Heart right ventricle (tissue), 16 donors: ENCODE measurements at regions not wholly inside any gene's neighbourhood (a gene's known extent, or its start where the extent isn't known, plus 50 kb on each side); places are given as distances from the start of the nearest gene placed in this dataset.

Source experiments
- ATAC-seq, 8 donors: fragments of 200-7000 bp; cut with Tn5 transposase; one replicate each; pipeline ENCODE4 v1.9.1; 2020; ENCODE audit warnings: mild to moderate bottlenecking in 8 of 8, moderate library complexity in 8 of 8, moderate number of reproducible peaks in 1 of 8
- DNase-seq, 2 donors: peaks; one replicate each; pipeline ENCODE4 v3.0.0-alpha.2; 2020
- H3K27ac ChIP-seq, 10 donors: fragments of 200-600 bp; sonication (generic) in 2 of 10; one replicate each; pipeline versions ENCODE4 v1.5.0 to v1.8.0; 2020 to 2022; ENCODE audit warnings: mild to moderate bottlenecking in 3 of 10
- H3K27me3 ChIP-seq, 7 donors: fragments of 200-600 bp; one replicate each; pipeline ENCODE4 v1.8.0; 2021 to 2022; ENCODE audit warnings: mild to moderate bottlenecking in 2 of 7
- H3K36me3 ChIP-seq, 9 donors: fragments of 200-600 bp; sonication (generic) in 1 of 9; one replicate each; pipeline versions ENCODE4 v1.5.0 to v1.8.0; 2020 to 2022; ENCODE audit warnings: mild to moderate bottlenecking in 2 of 9
- H3K4me1 ChIP-seq, 9 donors: fragments of 200-600 bp; sonication (generic) in 1 of 9; one replicate each; pipeline versions ENCODE4 v1.5.0 to v1.8.0; 2020 to 2022; ENCODE audit warnings: mild to moderate bottlenecking in 4 of 9
- H3K4me3 ChIP-seq, 10 donors: fragments of 200-600 bp; sonication (generic) in 2 of 10; one replicate each; pipeline versions ENCODE4 v1.5.0 to v1.8.0; 2020 to 2022; ENCODE audit warnings: mild to moderate bottlenecking in 7 of 10, moderate library complexity in 2 of 10
- H3K9me3 ChIP-seq, 11 donors: fragments of 200-600 bp in 10 of 11; sonication (generic) in 2 of 11; one replicate each; pipeline versions ENCODE4 v1.5.0 to v1.8.0; 2013 to 2022; ENCODE audit warnings: mild to moderate bottlenecking in 2 of 11, control low read depth in 1 of 11, moderate library complexity in 1 of 11
- WGBS, 2 donors: extraction: QIAGEN DNeasy Blood & Tissue Kit; methylation state at CpG; one replicate each; pipeline ENCODE4 v1.1.7; 2013; ENCODE audit warnings: inconsistent platforms in 1 of 2; 5-methylcytosine and 5-hydroxymethylcytosine counted together
- intact Hi-C, 10 donors: fragments of 100-400 bp; cut with DNase I; formaldehyde crosslinking; loops; one replicate each; pipeline versions ENCODE4 v1.11.1 to v1.14.2; 2022
- TF ChIP-seq, protein P1 (sequence below), 9 donors: fragments of 200-600 bp; sonication (generic) in 2 of 9; IDR thresholded peaks; one replicate each; pipeline versions ENCODE4 v1.5.0 to v1.8.0; 2021 to 2022; ENCODE audit warnings: antibody characterized with exemption in 9 of 9, mild to moderate bottlenecking in 5 of 9, moderate library complexity in 1 of 9
- donor health status: Arrhythmogenic right ventricular cardiomyopathy.
- donor health status: ischemic (EF 13 %, LVEDD 7.1; RV severe dilation, severe dysfunction).
- donor health status: healthy with polysubstance abuse.
- donor health status: DM: no; HTN: yes; CAD: no.
- donor health status: DM: no; HTN: no; CAD: no.
- donor health status: ischemic (EF 25% LVEDD 6.9; RV normal size, moderate dysfunction).
- donor health status: ischemic (EF 25% LVEDD 5.7; RV mildly dilated, moderate dysfunction).
- donor health status: healthy.
- donor health status: DM: yes; HTN: yes; CAD: no.
- donor health status: Ischemic cardiomyopathy.
- donor health status: ischemic (EF 35%, LVEDD 5.7; RV mildly dilated, moderate dysfunction).
- donor health status: nonischemic (EF 11% LVEDD 7.7; RV severe dilation, severe dysfunction).
- donor health status: DM: yes; HTN: yes; CAD: no.
- donor health status: PGD.
- donor health status: ischemic (EF 29% LVEDD 5.4; RV normal size, mild dysfunction).
- donor health status: nonischemic (EF 23%, LVEDD 6.1; RV moderate dilation, normal function).

DNA sequence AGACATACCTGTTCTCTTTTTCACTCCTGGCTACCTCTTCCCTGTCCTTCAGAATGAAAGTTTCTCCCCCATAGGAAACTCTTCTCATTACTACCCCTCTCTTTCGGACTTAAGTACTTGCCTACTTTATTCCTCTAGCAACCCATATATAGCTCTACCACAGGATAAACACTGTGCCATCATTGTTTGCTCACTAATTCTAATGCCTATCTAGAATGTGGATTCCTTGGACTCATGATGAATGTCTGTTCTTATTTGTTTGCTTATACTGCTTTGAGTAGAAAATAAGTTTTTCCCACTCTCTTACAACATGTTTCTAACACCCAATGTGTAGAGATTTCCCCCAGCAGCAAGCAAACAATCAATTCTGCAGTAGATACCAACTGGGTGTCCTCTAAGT, 1094.9 kb downstream of the SLC6A15 start:
- no peaks in the 10 kb centered on the region for H3K27me3 ChIP-seq
- no peaks in the 10 kb centered on the region for H3K36me3 ChIP-seq
- no peaks in the 10 kb centered on the region for H3K4me1 ChIP-seq
- TF ChIP-seq, protein P1, sequence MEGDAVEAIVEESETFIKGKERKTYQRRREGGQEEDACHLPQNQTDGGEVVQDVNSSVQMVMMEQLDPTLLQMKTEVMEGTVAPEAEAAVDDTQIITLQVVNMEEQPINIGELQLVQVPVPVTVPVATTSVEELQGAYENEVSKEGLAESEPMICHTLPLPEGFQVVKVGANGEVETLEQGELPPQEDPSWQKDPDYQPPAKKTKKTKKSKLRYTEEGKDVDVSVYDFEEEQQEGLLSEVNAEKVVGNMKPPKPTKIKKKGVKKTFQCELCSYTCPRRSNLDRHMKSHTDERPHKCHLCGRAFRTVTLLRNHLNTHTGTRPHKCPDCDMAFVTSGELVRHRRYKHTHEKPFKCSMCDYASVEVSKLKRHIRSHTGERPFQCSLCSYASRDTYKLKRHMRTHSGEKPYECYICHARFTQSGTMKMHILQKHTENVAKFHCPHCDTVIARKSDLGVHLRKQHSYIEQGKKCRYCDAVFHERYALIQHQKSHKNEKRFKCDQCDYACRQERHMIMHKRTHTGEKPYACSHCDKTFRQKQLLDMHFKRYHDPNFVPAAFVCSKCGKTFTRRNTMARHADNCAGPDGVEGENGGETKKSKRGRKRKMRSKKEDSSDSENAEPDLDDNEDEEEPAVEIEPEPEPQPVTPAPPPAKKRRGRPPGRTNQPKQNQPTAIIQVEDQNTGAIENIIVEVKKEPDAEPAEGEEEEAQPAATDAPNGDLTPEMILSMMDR (IDR thresholded peaks at IDR 0.05), result no peak
- no peaks in the 10 kb centered on the region for H3K9me3 ChIP-seq
- intact Hi-C loops, result no loop called here
- 94 to 98% methylated on average over 1 of the region's 1 CpG for WGBS, 2 donors
- no peak for DNase-seq
- H3K4me3 ChIP-seq, result no peak overlapping the region
- H3K27ac ChIP-seq, result no peak overlapping the region
- no peak for ATAC-seq

DNA sequence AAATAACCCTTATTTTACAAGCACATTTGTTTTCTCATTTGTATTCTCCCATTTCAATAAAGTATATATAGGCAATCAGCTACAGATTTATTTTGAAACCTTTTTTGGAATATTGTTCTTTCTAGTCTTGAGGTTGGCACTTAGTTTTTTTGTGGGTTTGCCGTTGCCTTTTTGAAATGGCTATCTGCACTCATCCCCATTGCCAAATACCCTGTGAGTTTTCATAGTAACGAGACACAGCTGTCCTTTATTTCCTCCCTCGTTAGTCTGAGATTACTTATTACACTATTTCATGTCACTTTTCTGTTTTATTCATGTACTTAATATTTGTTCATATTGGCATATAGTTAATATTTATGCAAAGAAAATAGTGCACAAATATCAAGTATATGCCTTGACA, 1104.0 kb downstream of the SLC6A15 start:
- TF ChIP-seq, protein P1 (IDR thresholded peaks at IDR 0.05), result no peak
- no peak for DNase-seq
- Histone ChIP-seq H3K9me3 (no peaks in the 10 kb centered on the region), H3K27ac (no peak overlapping the region), H3K4me1 (no peaks in the 10 kb centered on the region), H3K4me3 (no peak overlapping the region), H3K27me3 (no peaks in the 10 kb centered on the region), H3K36me3 (no peaks in the 10 kb centered on the region)
- intact Hi-C loops, result no loop called here
- ATAC-seq, result no peak
- WGBS, 2 donors, result 63 to 72% methylated on average over 3 of the region's 3 CpGs

DNA sequence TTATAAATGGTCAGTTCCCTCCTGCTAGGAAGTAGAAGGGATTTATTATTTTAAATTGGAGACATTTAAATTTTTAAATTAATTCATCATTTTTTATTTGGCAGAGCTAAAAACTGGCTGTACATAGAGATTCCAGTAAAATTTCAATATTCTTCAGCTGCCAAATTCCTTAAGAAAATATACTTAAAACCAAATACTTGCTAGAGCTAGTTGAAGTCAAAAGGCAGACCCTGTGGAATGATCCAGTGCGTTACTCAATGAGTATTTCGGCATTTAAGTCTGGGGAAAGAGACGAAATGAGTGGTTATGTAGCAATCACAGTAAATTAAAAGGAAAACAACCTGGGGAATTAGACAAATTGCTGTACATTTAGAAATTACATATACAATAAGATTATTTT, 1104.7 kb downstream of the SLC6A15 start:
- Histone ChIP-seq H3K4me3 (no peak overlapping the region), H3K4me1 (no peaks in the 10 kb centered on the region), H3K9me3 (no peaks in the 10 kb centered on the region), H3K27ac (no peak overlapping the region), H3K36me3 (no peaks in the 10 kb centered on the region), H3K27me3 (no peaks in the 10 kb centered on the region)
- intact Hi-C loops, result no loop called here
- WGBS, 2 donors, result 84 to 91% methylated on average over 3 of the region's 3 CpGs
- TF ChIP-seq, protein P1 (IDR thresholded peaks at IDR 0.05), result no peak
- no peak for ATAC-seq
- no peak for DNase-seq

DNA sequence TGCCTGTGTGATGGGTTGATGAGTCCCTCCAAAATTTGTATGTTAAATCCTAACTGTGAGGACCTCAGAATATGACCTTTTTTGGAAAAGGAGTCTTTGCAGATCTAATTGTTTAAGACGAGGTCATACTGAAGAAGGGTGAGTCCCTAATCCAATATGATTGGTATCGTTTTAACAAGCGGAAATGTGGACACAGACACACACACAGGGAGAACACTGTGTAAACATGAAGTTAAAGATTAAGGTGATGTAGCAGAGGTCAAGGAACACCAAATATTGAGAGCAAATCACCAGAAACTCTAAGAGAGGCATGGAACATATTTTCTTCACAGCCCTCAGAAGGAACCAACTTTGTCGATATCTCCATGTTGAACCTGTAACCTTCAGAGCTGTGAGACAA, 1106.7 kb downstream of the SLC6A15 start:
- no peaks in the 10 kb centered on the region for H3K4me1 ChIP-seq
- intact Hi-C loops, result no loop called here
- DNase-seq (no peak), ATAC-seq (no peak)
- H3K36me3 ChIP-seq, result no peaks in the 10 kb centered on the region
- WGBS, 2 donors, result 61 to 70% methylated on average over 4 of the region's 4 CpGs
- no peak overlapping the region for H3K27ac ChIP-seq
- H3K27me3 ChIP-seq, result no peaks in the 10 kb centered on the region
- TF ChIP-seq, protein P1 (IDR thresholded peaks at IDR 0.05), result no peak
- no peak overlapping the region for H3K4me3 ChIP-seq
- H3K9me3 ChIP-seq, result no peaks in the 10 kb centered on the region
